Smooth muscle cell (in vitro differentiated cells): ENCODE measurements at regions not wholly inside any gene's neighbourhood (a gene's known extent, or its start where the extent isn't known, plus 50 kb on each side); places are given as distances from the start of the nearest gene placed in this dataset.

Experiments used
- DNase-seq: peaks from one replicate; lab custom pipeline; 2025; ENCODE audit not compliant: unreplicated experiment; lab: John Stamatoyannopoulos, UW
- H2AFZ ChIP-seq: fragments of 200-600 bp; sonication (generic); 2 replicates; pipeline ENCODE4 v1.6.0; 2016; ENCODE audit warnings: antibody characterized with exemption, low read depth, mild to moderate bottlenecking
- H3F3A ChIP-seq: fragments of 200-600 bp; sonication (generic); 2 replicates; pipeline ENCODE4 v1.6.0; 2017; ENCODE audit warnings: antibody characterized with exemption, low read depth
- H3K27ac ChIP-seq: fragments of 200-600 bp; sonication (generic); 2 replicates; pipeline ENCODE4 v1.5.1; 2016; ENCODE audit warnings: low read depth, mild to moderate bottlenecking
- H3K27me3 ChIP-seq: fragments of 200-600 bp; sonication (generic); 2 replicates; pipeline ENCODE4 v1.6.1; 2016; ENCODE audit warnings: low read depth, mild to moderate bottlenecking
- H3K36me3 ChIP-seq: fragments of 200-600 bp; sonication (generic); 2 replicates; pipeline ENCODE4 v1.5.1; 2016; ENCODE audit warnings: low read depth
- H3K4me1 ChIP-seq: fragments of 200-600 bp; sonication (generic); 2 replicates; pipeline ENCODE4 v1.5.1; 2016; ENCODE audit warnings: low read depth
- H3K4me2 ChIP-seq: fragments of 200-600 bp; sonication (generic); 2 replicates; pipeline ENCODE4 v1.6.0; 2016; ENCODE audit warnings: mild to moderate bottlenecking
- H3K4me3 ChIP-seq: fragments of 200-600 bp; sonication (generic); 2 replicates; pipeline ENCODE4 v1.5.1; 2016; ENCODE audit warnings: mild to moderate bottlenecking
- H3K79me2 ChIP-seq: fragments of 200-600 bp; sonication (generic); 2 replicates; pipeline ENCODE4 v1.6.0; 2016; ENCODE audit warnings: low read depth, mild to moderate bottlenecking
- H3K9ac ChIP-seq: fragments of 200-600 bp; sonication (generic); 2 replicates; pipeline ENCODE4 v1.6.0; 2016; ENCODE audit warnings: low read depth
- H3K9me3 ChIP-seq: fragments of 200-600 bp; sonication (generic); replicated peaks from 2 replicates; pipeline ENCODE4 v1.5.1; 2016; ENCODE audit warnings: low read depth
- H4K20me1 ChIP-seq: fragments of 200-600 bp; sonication (generic); 2 replicates; pipeline ENCODE4 v1.6.0; 2016; ENCODE audit warnings: low read depth
- CTCF ChIP-seq: fragments of 200-600 bp; sonication (generic); IDR thresholded peaks from 2 replicates; pipeline ENCODE4 v1.5.1; 2017; ENCODE audit warnings: borderline replicate concordance, mild to moderate bottlenecking, antibody characterized with exemption; ENCODE audit not compliant: insufficient read depth, poor library complexity, severe bottlenecking
- WGBS: methylation state at CpG from one replicate; pipeline ENCODE4 v1.1.7; 2016; ENCODE audit warnings: low lambda C conversion rate; 5-methylcytosine and 5-hydroxymethylcytosine counted together

GRCh38 chr14:58724206-58724605, 86.4 kb downstream of the DACT1 start:
- DNase-seq = no peak
- Histone ChIP-seq H3K4me3 (no peak overlapping the region), H3K27ac (peak overlapping the region; percentile 52), H2AFZ (no peak overlapping the region), H3K4me1 (peaks cover 4% of the 10 kb centered on the region), H3K9ac (no peak overlapping the region), H3K79me2 (no peaks in the 10 kb centered on the region), H3F3A (peaks cover 3% of the 10 kb centered on the region), H3K9me3 (no peaks in the 10 kb centered on the region), H3K36me3 (no peaks in the 10 kb centered on the region), H4K20me1 (no peaks in the 10 kb centered on the region), H3K27me3 (no peaks in the 10 kb centered on the region), H3K4me2 (peak overlapping the region; percentile 27)
- no peak for TF ChIP-seq CTCF
- WGBS = 90% methylated on average over 2 of the region's 2 CpGs

- Histone ChIP-seq H2AFZ (peak overlapping the region; percentile 47), H4K20me1 (no peaks in the 10 kb centered on the region), H3F3A (peaks cover 3% of the 10 kb centered on the region), H3K4me3 (no peak overlapping the region), H3K4me1 (peaks cover 4% of the 10 kb centered on the region), H3K4me2 (peak overlapping the region; percentile 40), H3K9ac (no peak overlapping the region), H3K79me2 (no peaks in the 10 kb centered on the region), H3K27ac (peak overlapping the region; percentile 52), H3K9me3 (no peaks in the 10 kb centered on the region), H3K27me3 (no peaks in the 10 kb centered on the region), H3K36me3 (no peaks in the 10 kb centered on the region)
- no peak for DNase-seq
- 80% methylated on average over 1 of the region's 1 CpG for WGBS
- no peak for TF ChIP-seq CTCF
Observed at GRCh38 chr14:58724702-58725101, 86.9 kb downstream of the DACT1 start.

- no peak for DNase-seq
- Histone ChIP-seq H3K36me3 (no peaks in the 10 kb centered on the region), H3K9ac (no peak overlapping the region), H3K27me3 (no peaks in the 10 kb centered on the region), H4K20me1 (no peaks in the 10 kb centered on the region), H3K4me1 (peaks cover 4% of the 10 kb centered on the region), H3K79me2 (no peaks in the 10 kb centered on the region), H3K27ac (peak overlapping the region; percentile 52), H2AFZ (peak overlapping the region; percentile 47), H3K9me3 (no peaks in the 10 kb centered on the region), H3K4me3 (no peak overlapping the region), H3F3A (peaks cover 7% of the 10 kb centered on the region), H3K4me2 (peak overlapping the region; percentile 40)
- TF ChIP-seq CTCF = no peak
Observed at GRCh38 chr14:58725226-58725625, 87.5 kb downstream of the DACT1 start.

GRCh38 chr14:58725871-58726270, 88.1 kb downstream of the DACT1 start:
- no peak for TF ChIP-seq CTCF
- Histone ChIP-seq H3K36me3 (no peaks in the 10 kb centered on the region), H2AFZ (peak overlapping the region; percentile 77), H3K4me1 (peaks cover 7% of the 10 kb centered on the region), H3K9me3 (no peaks in the 10 kb centered on the region), H3K9ac (no peak overlapping the region), H3K27me3 (no peaks in the 10 kb centered on the region), H4K20me1 (no peaks in the 10 kb centered on the region), H3F3A (peaks cover 7% of the 10 kb centered on the region), H3K4me3 (no peak overlapping the region), H3K27ac (peak overlapping the region; percentile 52), H3K79me2 (no peaks in the 10 kb centered on the region), H3K4me2 (peak overlapping the region; percentile 40)
- WGBS = 48% methylated on average over 2 of the region's 2 CpGs
- DNase-seq = no peak
